ENCODE measurements at regions not wholly inside any gene's neighbourhood (a gene's known extent, or its start where the extent isn't known, plus 50 kb on each side); places are given as distances from the start of the nearest gene placed in this dataset.

DNA sequence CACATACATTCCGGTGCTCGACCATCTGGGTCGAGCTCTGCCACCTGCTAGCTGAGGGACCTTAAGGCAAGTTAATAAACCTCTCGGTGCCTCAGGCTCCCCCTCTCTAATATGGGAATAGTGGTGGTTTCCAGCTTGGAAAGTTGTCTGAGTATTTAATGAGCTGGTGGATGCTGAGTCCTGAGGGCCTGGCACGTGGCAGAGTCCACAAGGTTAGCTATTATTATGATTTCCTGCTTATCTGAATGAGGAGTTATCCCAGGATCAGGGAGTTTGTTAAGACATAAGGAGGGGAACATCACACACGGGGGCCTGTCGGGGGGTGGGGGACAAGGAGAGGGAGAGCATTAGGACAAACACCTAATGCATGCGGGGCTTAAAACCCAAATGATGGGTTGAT, 80.1 kb upstream of the SLC22A23 start:
- DNase-seq (ENCODE audit: extremely low spot score) = peak; percentile 74
- H3K27ac ChIP-seq (replicated peaks in 1 of 4) = no peak overlapping the region
- no peak overlapping the region for H3K4me3 ChIP-seq
- intact Hi-C loops (cut with DNase I) = no loop called here
- H3K9me3 ChIP-seq = no peaks in the 10 kb centered on the region
- 89% methylated on average over 8 of the region's 8 CpGs for WGBS
- no peak for TF ChIP-seq POLR2AphosphoS5 (IDR thresholded peaks at IDR 0.05)
- no peak for TF ChIP-seq EP300 (IDR thresholded peaks at IDR 0.05)
- TF ChIP-seq, protein P1, sequence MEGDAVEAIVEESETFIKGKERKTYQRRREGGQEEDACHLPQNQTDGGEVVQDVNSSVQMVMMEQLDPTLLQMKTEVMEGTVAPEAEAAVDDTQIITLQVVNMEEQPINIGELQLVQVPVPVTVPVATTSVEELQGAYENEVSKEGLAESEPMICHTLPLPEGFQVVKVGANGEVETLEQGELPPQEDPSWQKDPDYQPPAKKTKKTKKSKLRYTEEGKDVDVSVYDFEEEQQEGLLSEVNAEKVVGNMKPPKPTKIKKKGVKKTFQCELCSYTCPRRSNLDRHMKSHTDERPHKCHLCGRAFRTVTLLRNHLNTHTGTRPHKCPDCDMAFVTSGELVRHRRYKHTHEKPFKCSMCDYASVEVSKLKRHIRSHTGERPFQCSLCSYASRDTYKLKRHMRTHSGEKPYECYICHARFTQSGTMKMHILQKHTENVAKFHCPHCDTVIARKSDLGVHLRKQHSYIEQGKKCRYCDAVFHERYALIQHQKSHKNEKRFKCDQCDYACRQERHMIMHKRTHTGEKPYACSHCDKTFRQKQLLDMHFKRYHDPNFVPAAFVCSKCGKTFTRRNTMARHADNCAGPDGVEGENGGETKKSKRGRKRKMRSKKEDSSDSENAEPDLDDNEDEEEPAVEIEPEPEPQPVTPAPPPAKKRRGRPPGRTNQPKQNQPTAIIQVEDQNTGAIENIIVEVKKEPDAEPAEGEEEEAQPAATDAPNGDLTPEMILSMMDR (IDR thresholded peaks at IDR 0.05) = no peak
- TF ChIP-seq POLR2A (IDR thresholded peaks at IDR 0.05; ENCODE audit: low read depth) = no peak
- peaks cover 0 to 6% (median 0%) of the 10 kb centered on the region in 4 donors for H3K27me3 ChIP-seq
- no peaks in the 10 kb centered on the region for H3K36me3 ChIP-seq
- no peaks in the 10 kb centered on the region for H3K4me1 ChIP-seq

DNA sequence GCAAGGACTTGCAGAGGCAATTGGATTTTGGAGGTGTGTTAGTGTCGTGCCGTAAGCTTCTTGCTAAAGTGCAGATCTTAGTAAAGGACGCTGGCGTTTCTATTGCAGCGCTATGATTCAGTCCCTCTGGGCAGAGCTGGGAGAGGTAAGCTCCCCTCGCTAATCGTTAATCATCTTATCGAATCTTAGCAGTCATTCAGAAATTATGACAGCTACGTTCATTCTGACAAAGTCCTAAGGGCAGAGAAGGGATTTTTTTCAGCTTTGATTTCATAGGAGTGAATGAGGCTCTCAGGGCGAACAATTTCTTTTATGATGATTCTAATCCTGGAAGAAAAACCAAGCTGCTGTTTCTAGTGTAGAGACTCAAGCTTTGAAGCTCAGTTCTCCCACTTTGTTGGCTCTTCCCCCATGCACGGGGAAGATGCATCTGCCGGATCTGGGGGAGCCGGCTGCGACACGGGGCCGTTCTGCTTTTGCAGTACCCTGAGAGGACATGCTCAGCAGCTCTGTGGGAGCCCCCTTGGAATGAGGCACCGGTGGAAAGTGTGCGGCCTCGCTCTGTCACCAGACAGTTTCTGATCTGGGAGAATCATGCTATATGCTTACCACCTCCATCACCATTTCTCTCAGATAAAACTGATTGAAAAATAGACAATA, 79.1 kb upstream of the SLC22A23 start:
- Histone ChIP-seq H3K4me1 (no peaks in the 10 kb centered on the region), H3K9me3 (no peaks in the 10 kb centered on the region), H3K27ac (replicated peaks in 1 of 4) (no peak overlapping the region), H3K27me3 (peaks cover 0 to 6% (median 0%) of the 10 kb centered on the region in 4 donors), H3K36me3 (no peaks in the 10 kb centered on the region), H3K4me3 (no peak overlapping the region)
- intact Hi-C loops (cut with DNase I) = no loop called here
- DNase-seq (ENCODE audit: extremely low spot score) = peak; percentile 70
- no peak for TF ChIP-seq POLR2A (IDR thresholded peaks at IDR 0.05; ENCODE audit: low read depth)
- no peak for TF ChIP-seq POLR2AphosphoS5 (IDR thresholded peaks at IDR 0.05)
- TF ChIP-seq, protein P1 (IDR thresholded peaks at IDR 0.05) = no peak
- TF ChIP-seq EP300 (IDR thresholded peaks at IDR 0.05) = no peak
- WGBS = 74% methylated on average over 17 of the region's 19 CpGs

DNA sequence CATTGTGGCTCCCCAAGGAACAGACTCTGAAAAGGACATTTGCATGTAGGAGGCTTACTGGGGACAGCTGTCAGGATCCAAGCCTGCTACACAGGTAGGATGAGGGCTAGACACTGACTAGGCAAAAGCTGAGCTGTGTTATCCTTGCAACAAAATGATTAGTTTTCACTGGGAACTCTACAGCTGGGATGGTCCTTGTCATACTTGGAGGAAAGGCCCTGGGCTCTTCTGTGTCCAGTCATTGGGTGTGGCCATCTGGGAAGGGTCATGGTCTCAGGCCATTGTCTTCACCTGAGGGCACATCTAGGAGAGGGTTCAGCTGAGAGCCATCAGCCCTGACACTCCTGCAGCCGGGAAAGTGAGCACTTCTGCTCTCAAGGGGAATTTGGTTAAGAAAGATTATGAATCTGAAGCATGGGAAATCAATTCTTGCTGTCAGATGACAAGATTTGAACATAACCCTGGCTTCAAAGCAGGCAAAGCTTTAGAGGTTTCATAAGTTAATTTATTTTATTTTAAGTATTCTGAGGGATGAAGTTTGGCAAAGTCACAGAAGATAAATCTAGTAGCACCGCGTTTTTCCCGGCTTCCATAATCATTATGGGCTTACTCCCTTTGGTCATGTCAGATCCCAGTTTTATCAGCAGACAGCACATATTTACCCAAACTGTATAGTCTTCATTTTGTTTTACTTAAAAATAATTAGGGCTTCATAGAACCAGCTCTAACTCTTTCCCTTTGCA, 78.4 kb upstream of the SLC22A23 start:
- no peaks in the 10 kb centered on the region for H3K9me3 ChIP-seq
- TF ChIP-seq POLR2A (IDR thresholded peaks at IDR 0.05; ENCODE audit: low read depth) (no peak), POLR2AphosphoS5 (IDR thresholded peaks at IDR 0.05) (no peak), EP300 (IDR thresholded peaks at IDR 0.05) (no peak)
- TF ChIP-seq, protein P1 (IDR thresholded peaks at IDR 0.05) = no peak
- H3K27me3 ChIP-seq = peaks cover 0 to 6% (median 0%) of the 10 kb centered on the region in 4 donors
- H3K27ac ChIP-seq (replicated peaks in 1 of 4) = no peak overlapping the region
- no peaks in the 10 kb centered on the region for H3K4me1 ChIP-seq
- WGBS = 41% methylated on average over 4 of the region's 4 CpGs
- intact Hi-C loops (cut with DNase I) = no loop called here
- DNase-seq (ENCODE audit: extremely low spot score) = peak; percentile 57
- no peak overlapping the region for H3K4me3 ChIP-seq
- no peaks in the 10 kb centered on the region for H3K36me3 ChIP-seq

DNA sequence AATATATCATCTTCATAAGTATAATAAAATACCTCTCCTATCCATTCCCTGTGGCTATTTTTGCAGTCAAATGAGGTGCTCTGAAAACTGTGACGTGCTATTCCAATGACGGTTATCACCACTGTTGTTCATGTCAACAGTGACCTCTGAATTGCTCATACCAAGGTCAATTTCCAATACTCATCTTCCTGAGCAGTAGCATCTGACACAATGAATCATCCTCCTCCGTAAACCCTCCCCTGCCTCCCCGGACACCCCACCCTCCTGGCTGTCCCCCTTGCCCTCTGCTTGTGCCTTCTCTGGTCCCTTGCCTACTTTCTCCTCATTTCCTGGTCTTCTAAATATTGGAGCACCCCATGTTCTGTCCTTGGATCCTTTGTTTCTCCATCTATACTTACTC, 77.7 kb upstream of the SLC22A23 start:
- intact Hi-C loops (cut with DNase I) = no loop called here
- TF ChIP-seq POLR2AphosphoS5 (IDR thresholded peaks at IDR 0.05) (no peak), EP300 (IDR thresholded peaks at IDR 0.05) (no peak)
- Histone ChIP-seq H3K27me3 (peaks cover 0 to 6% (median 0%) of the 10 kb centered on the region in 4 donors), H3K4me1 (no peaks in the 10 kb centered on the region), H3K4me3 (no peak overlapping the region), H3K9me3 (no peaks in the 10 kb centered on the region), H3K27ac (replicated peaks in 1 of 4) (no peak overlapping the region), H3K36me3 (no peaks in the 10 kb centered on the region)
- WGBS = 85% methylated on average over 4 of the region's 4 CpGs
- DNase-seq (ENCODE audit: extremely low spot score) = peak; percentile 86

DNA sequence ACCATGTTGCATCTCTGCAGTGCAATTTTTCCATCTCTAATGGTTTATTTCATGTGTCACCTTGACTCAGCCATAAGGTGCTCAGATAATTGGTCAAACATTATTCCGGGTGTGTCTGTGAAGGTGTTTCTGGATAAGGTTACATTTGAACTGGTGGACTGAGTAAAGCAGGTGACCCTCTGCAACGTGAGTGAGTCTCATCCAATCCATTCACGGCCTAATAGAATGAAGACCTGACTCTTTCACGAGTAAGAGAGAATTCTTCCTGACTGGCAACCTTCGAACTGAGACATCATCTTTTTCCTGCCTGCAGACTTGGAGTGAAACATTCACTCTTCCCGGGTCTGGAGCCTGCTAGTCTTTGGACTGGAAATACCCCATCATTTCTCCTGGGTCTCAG, 77.1 kb upstream of the SLC22A23 start:
- Histone ChIP-seq H3K27ac (replicated peaks in 1 of 4) (no peak overlapping the region), H3K4me3 (no peak overlapping the region), H3K9me3 (no peaks in the 10 kb centered on the region), H3K27me3 (peaks cover 0 to 6% (median 0%) of the 10 kb centered on the region in 4 donors), H3K4me1 (no peaks in the 10 kb centered on the region), H3K36me3 (no peaks in the 10 kb centered on the region)
- DNase-seq (ENCODE audit: extremely low spot score) = no peak
- TF ChIP-seq, protein P1 (IDR thresholded peaks at IDR 0.05) = no peak
- TF ChIP-seq POLR2A (IDR thresholded peaks at IDR 0.05; ENCODE audit: low read depth) (no peak), POLR2AphosphoS5 (IDR thresholded peaks at IDR 0.05) (no peak), EP300 (IDR thresholded peaks at IDR 0.05) (no peak)
- WGBS = 91% methylated on average over 6 of the region's 6 CpGs
- intact Hi-C loops (cut with DNase I) = no loop called here

Measured in esophagus muscularis mucosa (tissue), 4 donors.